ENCODE measurements at regions not wholly inside any gene's neighbourhood (a gene's known extent, or its start where the extent isn't known, plus 50 kb on each side); places are given as distances from the start of the nearest gene placed in this dataset.

DNA sequence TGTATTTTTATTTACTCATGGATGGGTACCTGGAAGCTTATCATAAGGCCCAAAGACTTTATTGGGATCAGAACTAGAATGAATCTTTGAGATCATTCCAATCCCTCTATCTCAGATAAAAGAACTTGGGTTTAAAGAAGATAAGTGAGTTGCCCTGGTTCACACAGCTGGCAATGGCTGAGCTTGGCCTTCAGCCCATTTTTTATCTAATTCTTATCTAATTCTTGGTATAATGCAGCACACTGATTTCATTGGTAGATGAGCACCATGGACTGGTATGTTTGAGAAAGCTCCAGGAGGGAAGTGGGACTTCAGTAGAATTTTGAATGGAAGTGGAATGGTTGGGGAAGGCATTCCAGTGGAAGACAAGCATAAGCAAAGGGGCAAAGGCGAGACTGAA lies 558.9 kb downstream of the REEP3 start:
- DNase-seq (ENCODE audit: low spot score), result no peak

DNA sequence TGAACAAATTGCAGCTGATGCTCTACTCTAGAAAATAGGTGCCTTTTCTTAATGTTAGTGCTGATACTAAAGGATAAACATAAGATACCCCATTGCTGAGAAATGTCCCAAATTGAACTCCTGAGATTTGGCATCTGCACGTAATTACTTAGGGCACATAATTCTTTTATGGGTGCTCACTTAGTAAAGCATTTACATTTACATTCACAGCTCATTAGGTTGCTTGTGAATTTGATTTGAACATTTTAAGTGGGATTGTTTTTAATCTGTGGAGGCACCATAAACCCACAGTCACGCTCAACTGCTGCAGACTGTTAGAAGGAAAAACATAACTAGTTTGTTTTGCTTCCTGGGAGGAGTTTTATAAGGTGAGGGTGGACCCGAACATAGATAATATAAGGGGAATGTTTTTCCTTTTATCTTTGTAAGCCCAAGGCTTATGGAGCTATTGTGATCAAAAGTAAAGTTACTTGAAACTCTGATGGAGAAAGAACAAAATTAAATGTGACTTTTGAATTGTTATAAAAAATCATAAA lies 560.8 kb downstream of the REEP3 start:
- no peak for DNase-seq (ENCODE audit: low spot score)

DNA sequence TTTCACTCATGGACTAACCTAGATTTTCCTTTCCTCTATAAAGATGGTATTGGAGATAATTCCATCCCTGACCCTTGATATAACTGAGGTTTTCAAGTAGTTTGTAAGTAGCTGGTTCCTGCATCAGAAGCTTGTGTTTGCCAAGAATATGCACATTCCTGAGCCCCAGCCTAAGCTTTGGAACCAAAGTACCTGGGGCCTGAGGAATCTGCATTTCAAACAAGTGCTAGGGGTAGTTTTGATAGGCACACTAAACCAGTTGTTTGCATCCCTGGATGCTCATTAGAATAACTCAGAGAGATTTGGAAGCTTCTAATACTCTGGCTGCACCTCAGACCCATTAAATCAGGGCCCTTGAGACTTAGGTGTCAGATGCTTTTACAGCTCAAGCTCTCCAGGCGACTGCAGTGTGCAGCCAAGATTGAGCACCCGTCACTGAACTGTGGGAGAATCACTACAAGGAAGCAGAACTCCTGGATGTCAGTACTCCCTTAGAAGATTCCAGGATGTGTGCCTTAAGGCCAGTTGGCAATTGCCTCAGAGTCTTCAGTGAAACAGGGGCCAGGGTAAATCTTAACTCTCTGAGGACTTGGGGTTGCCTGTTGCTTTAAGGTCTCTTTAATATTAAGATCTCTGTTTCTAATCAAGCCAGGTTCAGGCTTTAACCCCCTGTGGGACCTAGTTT lies 565.0 kb downstream of the REEP3 start:
- no peak for DNase-seq (ENCODE audit: low spot score)

DNA sequence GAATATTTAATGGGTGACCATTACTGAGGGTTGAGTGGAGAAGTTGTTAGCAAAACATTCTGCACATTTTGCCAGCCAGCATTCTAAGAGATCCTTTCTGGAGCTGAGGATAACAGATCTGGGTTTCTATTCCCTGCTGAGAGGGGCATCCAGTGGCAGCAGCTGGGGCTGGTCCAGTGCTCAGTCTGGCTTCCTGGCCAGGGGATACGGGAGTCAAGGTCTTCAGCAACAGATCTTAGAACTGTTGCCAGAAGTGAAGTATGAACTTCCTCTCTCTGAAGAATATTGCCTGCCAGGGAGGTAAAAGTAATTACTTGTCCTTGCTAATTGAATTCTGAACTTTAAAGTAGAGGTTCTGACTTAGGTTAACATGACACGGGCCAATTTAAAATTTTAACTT lies 568.4 kb downstream of the REEP3 start:
- DNase-seq (ENCODE audit: low spot score), result no peak

DNA sequence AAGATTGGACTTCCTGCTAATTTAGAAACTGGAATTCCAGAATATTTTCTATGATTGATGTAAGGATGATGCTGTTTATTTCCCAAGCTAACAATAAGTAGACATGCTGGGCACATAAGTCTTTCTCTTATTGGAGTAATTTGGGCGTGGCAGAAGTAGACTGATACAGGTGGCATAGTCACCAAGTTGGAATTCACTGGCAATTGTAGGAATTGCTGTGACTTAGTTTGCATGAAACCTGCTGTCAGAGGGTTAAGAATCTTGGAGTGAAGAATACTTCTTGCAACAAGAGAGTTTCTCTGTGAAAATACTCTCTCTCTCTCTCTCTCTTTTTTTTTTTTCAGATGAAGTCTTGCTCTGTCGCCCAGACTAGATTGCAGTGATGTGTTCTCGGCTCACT lies 569.7 kb downstream of the REEP3 start:
- peak; percentile 43 for DNase-seq (ENCODE audit: low spot score)

DNA sequence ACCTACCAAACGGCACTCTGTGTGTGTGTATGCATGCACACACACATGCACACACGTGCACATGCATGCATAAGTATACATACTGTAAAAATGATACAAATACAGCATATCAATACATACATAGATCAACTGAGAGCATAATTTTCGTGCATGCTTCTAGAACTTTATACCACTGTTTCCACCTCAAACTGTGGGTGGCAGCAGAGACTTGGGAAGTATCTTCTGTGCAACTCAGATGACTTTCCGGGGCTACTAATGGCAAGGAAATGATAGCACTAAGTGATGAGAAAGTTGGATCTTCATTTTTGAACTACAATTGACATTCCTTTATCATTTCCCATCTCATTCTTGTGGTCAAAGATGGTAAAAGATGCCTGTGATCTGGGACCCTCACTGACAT lies 570.7 kb downstream of the REEP3 start:
- no peak for DNase-seq (ENCODE audit: low spot score)

DNA sequence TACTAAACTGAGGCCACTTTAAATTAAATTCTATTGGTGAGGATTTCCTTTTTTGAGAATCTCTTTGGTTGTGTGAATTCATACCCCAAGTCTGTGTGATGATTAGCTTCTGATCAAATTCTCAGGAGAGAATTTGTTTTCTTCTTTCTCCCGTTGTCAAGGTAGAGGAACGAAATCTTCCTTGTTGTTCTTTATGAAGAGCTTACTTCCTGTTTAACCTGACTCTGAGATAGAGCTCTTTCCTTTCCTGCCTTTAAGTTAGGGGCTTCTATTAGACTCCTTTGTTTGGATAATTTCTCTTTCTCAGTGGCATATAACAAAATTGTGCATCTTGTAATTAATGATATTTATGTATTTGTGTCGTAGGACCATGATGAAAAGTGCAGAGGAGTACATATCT lies 572.1 kb downstream of the REEP3 start:
- DNase-seq (ENCODE audit: low spot score), result no peak

DNA sequence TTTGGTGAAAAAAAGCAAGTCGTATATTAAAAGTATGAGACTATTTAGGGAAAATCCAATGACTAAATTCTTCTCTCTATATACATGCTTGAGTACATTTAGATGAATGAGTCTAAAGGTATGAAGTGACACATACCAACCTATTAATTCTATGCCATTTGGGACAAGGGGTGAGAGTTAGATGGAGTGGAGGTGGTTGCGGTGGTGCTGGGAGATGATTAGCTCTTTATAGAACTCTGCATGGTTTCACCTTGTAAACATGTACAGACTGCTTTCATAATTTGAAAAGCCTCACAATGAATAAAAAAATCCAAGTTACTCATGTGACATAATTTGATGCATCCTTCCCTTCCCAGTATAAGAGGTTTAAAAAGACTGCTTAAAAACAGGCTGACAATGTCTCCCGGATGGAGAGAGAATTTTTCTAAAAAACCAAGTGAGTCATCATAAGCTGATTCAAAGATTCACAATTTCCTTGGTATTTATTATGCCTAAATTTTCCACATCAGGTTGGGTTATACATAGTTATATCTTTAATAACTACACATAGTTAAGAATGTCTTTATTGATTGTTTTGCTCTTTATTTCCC lies 572.8 kb downstream of the REEP3 start:
- no peak for DNase-seq (ENCODE audit: low spot score)

DNA sequence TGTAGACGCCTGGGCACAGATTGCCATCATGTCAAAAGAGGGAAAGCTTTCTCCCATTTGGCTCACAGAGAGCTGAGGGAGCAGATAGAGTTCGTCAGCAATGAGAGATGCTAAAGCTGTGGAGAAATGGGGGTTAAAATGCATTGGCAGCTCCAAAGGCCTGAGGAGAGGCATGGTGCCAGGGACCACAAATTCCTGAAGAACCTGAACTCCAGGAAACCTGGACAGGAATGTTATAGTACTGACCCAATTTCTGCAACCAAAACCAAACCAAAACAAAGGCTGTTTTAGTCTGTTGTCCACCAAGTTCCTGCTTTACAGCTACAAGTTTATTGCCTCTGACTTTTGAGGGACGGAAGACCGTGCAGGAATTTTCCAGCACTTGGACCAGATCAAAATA lies 575.7 kb downstream of the REEP3 start:
- no peak for DNase-seq (ENCODE audit: low spot score)

DNA sequence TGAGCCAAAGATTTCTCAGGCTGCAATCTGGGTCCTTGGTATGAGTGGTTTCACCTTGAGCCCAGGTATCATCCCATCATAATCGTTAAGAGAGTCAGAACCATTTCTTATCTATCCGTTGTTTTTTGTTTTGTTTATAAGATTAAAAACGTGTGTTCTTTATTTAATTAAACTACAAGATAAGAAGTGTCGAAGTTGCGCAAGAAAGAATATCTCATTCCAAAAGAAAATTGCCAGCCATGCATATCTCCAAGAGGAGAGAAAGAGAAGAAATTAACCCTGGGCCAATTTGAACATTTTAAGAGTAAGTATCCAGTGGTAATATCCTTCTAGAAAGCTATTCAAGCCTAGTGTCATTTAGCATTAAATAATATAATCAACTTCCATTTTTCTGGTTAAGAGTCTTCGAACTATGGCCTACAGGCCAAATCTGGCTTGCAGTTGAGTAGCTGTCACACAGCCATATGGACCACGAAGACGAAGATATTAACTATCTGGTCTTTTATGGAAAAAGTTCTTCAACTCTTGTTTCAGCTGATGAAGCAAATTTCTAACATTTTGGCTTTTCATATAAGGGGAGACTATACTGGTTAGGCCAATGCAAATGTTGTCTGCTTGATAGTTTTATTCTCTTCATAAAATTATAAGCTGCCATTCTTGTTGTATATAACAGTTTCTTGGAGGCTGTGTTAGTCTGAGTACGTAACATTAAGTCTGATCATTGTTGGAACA lies 576.4 kb downstream of the REEP3 start:
- DNase-seq (ENCODE audit: low spot score), result no peak

DNA sequence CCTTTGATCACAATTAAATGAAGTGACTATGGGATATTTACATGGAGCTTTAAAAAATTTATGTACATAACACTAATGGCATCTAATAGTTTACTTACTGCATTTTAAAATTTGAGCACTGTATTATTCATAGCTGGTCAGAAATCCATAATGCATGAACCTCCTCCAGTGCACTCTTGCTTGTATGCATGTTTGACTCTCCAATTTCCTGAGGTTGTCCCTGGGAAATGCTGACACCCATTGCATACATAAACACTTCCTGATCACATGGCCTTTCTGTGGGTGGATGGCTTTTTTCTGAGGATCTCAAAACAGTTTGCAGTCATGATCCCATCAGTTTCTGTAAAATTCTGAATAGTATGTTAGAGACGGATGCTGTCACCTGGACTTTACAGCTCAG lies 577.8 kb downstream of the REEP3 start:
- DNase-seq (ENCODE audit: low spot score), result no peak

DNA sequence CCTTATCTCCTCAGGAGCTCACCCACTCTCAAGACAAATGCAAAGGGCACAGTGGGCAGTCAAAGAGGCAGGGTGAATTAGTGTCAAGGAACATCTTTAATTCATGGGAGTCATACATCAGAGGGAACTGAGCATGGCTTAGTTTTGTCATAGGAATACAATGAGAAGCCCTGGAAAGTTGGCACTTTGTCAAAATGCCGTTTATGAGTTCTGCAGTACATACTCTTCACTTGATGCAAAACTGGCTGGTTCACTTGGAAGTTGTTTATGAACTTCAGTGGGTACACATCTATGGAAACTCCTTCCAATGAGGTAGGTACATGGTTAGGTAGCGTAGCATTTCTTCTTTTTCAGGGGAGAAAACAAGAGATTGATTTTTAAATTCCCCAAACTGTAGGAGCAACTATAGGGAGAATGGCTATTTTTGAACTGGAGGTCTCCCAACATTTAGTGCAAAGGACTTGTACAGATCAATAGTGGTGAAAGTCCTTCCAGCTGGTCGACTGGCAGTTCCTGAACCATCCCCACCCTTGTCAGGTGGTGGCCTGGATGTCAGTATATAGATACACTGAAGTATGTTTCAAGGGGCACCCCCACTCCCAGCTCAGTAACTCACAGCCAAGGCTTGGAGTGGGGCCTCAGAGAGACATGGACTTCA lies 580.5 kb downstream of the REEP3 start:
- no peak for DNase-seq (ENCODE audit: low spot score)

DNA sequence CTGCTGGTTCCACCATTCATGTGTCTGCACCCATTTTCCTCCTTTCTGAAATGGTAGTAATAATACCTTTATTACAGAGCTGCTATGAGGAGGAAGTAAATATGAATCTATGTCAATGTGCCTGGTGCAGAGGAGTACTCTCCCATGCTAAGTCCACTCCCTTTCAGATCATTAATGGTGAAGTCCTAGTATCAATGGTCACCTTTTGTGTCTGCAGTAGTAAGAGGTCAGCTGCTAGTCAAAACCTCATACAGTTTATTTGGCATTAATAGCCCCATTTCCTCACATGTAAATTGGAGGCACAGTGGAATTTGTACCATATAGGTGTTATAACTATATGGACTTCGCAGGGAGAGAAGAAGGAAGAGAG lies 581.0 kb downstream of the REEP3 start:
- no peak for DNase-seq (ENCODE audit: low spot score)

DNA sequence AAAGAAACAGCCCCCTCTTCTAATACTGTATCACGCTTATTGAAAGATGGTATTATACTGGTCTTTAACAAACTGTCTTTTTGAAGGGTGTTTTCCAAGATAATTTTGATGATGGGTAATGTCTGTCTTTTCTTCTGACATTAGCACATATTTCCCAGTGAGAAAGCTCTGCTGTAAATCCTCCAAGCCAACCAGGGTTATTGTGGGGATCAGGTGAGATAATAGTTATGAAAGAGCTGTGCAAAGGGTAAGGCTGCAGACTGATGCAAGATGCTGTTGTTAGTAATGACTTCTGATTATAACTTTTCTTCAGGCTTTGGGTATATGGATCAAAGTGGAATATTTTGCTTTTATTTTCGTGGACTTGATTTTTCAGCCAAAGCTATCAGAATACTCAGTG lies 581.7 kb downstream of the REEP3 start:
- DNase-seq (ENCODE audit: low spot score), result no peak

DNA sequence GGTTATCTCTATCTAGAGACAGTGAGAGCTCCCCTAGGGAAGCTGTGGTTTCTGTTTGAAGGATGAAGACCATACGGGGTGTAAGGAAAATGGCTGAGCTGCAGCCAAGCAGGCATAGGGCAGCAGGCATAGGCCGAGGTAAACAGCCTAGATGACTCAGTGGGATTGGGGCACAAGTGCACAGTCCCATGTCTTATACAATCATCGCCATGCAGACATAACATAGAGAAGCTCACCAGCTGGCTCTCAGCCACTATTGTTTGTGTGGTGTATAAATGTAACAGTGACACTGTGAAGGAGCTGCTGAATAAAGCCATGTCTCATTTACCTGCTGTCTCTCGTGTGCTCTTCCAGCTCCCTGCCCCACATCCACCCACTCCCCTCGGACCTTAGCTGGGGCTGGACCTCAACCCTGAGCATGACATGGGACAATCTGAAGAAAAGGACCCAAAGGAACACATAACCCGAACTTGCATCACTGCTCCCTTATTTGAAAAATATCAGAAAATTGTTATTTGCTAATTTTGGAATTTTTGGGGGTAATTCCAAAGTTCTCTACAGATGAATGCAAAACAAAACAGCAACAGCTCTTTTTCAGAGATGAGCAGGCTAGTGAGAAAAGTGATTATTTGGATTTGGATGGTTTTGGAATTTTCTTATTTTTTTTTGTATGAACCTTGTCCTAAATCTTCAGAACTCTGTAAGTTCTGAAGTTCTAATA lies 582.7 kb downstream of the REEP3 start:
- DNase-seq (ENCODE audit: low spot score), result no peak

DNA sequence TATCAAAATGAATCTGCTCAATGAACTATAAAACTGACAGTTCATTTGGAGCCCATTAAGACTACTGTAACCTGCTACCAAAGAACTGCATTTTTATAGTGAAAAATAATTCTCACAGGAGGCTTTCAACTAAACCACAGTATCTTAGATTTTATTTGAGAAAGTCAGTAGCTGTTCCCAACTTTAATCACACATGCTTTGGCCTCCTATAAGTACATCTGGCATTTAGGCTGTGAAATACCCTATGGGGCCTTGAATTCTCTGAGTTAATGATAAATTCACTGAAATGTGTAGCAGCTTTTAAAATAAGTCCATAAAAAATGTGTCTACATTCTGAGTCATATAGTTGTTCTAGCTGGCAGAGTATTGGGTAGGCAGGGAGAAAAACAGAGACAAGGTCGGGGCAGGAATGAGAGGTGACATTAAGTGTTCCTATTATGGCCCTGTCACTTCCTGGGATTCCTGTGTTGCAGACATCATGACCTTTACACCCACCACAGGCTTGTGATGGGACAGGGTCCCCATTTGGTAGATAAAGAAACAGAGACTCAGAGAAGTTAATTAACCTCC lies 588.8 kb downstream of the REEP3 start:
- DNase-seq (ENCODE audit: low spot score), result no peak

DNA sequence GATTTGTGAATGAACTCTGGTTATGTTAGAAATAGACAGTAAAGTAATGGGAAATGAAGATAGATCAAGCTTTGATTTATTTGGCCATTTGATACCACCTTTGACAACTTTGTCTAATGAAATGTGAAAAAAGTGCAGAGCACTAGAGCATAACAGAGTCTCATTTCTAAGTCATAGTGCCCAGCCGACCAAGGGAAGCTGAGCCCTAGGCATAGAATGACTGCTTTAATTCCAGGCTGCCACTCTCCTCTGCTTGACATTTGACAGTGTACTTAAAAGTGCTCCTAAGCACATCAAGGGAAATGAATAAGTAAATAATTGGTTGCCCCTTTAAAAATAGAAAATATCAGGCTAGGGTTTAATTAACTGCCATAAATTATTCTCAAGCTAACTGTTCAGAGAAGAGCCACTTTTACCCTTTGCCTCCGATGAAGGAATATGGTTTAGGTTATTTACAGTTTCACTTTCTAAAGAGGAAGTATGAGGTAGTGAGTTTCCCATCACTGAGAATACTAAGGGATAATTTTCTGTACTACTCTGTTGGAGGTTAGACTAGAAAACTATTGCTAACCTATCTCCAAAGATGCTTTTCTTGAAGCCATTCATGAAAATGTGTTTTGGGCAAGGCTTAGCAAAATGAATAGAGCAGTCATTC lies 591.6 kb downstream of the REEP3 start:
- DNase-seq (ENCODE audit: low spot score), result no peak

DNA sequence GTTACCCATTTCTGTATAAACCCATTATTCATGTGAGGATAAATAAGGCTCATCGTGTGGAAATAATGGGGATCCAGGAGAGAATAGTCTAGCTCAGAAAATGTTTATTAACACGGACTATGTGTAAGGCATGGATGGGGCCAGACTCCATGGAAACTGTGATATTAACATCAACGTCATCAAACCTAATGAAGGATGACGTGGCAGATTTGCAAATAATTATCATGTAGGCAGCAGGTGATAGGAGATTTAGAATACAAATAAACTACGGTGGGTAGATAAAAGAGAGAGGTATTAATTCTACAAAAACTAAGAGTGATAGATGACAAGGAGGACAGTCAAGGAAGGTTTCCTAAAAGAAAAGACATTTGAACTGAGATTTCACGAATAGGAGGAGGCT lies 592.2 kb downstream of the REEP3 start:
- no peak for DNase-seq (ENCODE audit: low spot score)

DNA sequence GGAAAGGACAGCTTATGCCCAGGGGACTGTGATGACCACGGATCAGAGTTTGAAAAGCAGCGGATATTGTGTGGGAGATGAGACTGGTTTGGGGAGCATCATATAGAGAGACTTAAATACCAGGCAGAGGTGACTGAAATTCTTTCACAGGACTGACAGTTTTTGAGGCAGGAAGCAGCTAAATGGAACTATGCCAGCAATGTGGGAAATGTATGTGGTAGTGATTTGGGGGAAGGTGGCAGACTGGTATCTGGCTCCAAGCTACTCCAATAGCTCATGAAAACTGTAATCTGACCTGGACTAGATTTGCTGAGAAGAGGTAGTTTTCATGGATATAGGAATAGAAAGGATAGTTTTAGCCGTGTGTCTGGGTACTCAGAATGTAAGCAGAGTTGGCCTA lies 592.6 kb downstream of the REEP3 start:
- DNase-seq (ENCODE audit: low spot score), result no peak

DNA sequence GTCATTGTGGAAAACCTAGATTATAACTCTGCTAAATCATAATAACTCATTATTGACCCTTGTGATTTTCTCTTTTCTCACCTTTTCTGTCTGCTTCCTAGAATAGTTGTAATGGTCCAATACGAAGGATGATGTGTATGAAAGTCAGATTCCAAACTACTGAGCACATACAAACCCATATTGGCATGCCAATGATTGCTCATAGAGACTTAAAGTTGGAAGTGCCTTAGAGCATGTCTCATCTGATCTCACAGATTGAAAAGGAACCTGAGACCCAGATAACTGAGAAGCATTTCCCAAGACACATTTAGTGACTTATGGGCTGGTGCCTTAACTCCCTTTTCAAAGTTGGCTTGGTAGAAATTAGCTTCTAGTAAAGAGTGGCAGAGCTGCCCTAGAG lies 594.3 kb downstream of the REEP3 start:
- DNase-seq (ENCODE audit: low spot score), result no peak

DNA sequence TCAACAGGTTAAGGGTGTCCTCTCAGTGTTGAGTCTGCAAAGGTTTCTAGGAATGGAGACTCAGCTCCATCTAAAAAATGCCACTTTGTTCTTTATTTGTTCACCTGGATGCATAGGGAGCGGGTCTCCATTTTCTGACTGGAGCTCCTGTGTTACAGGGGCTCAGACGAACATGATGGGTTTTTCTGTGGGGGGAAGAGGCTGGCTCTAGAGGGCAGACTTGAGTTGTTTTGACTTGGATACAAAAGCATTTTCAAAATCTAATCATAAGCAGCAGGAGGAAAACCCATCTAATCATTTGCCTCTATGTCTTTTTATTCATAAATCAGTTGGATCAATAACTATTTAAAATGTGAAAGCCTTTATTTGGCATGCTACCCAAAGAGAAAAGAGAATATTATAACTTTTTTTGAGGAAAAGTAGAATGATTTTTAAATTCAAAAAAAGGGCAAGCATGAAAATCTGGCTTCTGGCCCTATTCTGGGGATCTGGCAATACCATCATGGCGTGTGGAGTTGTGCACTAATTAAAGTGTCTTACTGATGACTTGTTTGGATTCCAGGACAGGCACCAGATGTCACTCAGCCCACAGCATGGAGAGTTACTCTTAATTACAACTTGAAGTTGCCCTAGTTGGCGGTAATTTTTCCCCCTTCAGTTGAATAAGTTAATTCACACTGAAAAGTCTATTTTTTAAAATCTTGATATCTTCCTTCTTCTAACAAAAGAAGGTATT lies 594.9 kb downstream of the REEP3 start:
- DNase-seq (ENCODE audit: low spot score), result no peak
